ENCODE measurements at regions not wholly inside any gene's neighbourhood (a gene's known extent, or its start where the extent isn't known, plus 50 kb on each side); places are given as distances from the start of the nearest gene placed in this dataset.

DNA sequence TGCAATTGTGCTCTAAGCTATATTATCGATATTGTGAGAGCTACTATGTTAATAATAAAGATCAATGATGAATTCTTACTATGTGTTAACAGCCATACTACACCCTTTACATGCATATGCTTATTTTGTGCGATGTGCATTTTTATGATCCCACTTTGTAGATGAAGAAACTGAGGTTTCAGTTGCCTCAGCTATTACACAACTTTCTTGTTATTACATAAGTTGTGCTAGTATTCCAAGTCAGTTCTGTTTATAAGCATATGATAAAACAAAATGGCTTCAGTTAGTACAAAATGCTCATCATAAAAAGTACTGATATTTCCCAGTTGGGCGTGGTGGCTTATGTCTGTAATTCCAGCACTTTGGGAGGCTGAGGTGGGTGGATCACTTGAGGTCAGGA is 471.5 kb upstream of the DCN start:
- TF ChIP-seq, protein P1, sequence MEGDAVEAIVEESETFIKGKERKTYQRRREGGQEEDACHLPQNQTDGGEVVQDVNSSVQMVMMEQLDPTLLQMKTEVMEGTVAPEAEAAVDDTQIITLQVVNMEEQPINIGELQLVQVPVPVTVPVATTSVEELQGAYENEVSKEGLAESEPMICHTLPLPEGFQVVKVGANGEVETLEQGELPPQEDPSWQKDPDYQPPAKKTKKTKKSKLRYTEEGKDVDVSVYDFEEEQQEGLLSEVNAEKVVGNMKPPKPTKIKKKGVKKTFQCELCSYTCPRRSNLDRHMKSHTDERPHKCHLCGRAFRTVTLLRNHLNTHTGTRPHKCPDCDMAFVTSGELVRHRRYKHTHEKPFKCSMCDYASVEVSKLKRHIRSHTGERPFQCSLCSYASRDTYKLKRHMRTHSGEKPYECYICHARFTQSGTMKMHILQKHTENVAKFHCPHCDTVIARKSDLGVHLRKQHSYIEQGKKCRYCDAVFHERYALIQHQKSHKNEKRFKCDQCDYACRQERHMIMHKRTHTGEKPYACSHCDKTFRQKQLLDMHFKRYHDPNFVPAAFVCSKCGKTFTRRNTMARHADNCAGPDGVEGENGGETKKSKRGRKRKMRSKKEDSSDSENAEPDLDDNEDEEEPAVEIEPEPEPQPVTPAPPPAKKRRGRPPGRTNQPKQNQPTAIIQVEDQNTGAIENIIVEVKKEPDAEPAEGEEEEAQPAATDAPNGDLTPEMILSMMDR (IDR thresholded peaks at IDR 0.05; ENCODE audit: insufficient read depth, low read length), result no peak
- TF ChIP-seq GABPA (IDR thresholded peaks at IDR 0.05; ENCODE audit: low read depth), result no peak
- TF ChIP-seq POLR2AphosphoS5 (IDR thresholded peaks at IDR 0.05; ENCODE audit: low read depth), result no peak
- TF ChIP-seq, protein P2, sequence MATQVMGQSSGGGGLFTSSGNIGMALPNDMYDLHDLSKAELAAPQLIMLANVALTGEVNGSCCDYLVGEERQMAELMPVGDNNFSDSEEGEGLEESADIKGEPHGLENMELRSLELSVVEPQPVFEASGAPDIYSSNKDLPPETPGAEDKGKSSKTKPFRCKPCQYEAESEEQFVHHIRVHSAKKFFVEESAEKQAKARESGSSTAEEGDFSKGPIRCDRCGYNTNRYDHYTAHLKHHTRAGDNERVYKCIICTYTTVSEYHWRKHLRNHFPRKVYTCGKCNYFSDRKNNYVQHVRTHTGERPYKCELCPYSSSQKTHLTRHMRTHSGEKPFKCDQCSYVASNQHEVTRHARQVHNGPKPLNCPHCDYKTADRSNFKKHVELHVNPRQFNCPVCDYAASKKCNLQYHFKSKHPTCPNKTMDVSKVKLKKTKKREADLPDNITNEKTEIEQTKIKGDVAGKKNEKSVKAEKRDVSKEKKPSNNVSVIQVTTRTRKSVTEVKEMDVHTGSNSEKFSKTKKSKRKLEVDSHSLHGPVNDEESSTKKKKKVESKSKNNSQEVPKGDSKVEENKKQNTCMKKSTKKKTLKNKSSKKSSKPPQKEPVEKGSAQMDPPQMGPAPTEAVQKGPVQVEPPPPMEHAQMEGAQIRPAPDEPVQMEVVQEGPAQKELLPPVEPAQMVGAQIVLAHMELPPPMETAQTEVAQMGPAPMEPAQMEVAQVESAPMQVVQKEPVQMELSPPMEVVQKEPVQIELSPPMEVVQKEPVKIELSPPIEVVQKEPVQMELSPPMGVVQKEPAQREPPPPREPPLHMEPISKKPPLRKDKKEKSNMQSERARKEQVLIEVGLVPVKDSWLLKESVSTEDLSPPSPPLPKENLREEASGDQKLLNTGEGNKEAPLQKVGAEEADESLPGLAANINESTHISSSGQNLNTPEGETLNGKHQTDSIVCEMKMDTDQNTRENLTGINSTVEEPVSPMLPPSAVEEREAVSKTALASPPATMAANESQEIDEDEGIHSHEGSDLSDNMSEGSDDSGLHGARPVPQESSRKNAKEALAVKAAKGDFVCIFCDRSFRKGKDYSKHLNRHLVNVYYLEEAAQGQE (IDR thresholded peaks at IDR 0.05; ENCODE audit: insufficient replicate concordance, low read depth), result no peak
- no peak for TF ChIP-seq SPI1 (IDR thresholded peaks at IDR 0.05; ENCODE audit: borderline replicate concordance, low read depth)
